ENCODE measurements at regions not wholly inside any gene's neighbourhood (a gene's known extent, or its start where the extent isn't known, plus 50 kb on each side); places are given as distances from the start of the nearest gene placed in this dataset.

DNA sequence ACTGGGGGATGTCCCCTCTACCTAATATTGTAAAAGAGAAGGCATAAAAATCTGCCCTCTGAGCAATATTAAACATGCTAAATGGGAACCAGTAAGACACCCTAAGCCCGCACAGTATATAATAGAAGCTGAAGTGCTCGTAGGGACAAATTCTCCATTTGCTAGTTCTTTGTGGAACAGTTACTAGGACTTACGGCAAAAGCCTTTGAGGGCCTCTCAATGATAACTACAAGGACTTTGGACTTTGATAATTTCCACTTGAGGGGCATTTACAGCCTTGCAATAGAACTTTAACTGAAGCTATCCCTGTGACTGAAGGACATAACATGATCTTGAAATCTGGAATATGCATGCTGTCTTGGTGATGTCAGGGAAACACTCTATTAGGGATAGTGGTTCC is 111.5 kb upstream of the IFNG-AS1 start (continued):
- TF ChIP-seq MXD1 (CRISPR knock-in tag; IDR thresholded peaks at IDR 0.05) = no peak

DNA sequence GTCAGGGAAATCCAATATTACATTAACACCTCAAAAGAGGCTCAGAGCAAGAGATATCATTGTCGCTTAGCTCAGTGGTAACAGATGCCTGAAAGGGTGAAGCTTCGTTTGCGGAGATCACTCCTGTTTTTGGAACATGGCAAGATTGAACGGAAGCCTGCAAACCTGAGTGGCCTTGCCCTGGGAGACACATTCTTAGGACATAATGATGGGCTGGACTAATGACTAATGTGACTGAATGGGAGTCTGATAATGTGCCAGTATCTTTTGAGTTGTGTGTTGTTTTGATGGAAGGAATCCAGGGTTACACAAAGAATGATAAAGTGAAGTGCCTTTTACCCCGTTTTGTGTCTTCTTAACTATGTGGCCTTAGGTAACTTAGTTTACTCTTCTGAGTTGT is 109.3 kb upstream of the IFNG-AS1 start:
- Histone ChIP-seq H2AFZ (ENCODE audit: low read length) (no peak overlapping the region), H3K4me1 (ENCODE audit: insufficient read depth, low read length) (no peaks in the 10 kb centered on the region), H3K36me3 (replicated peaks in 1 of 2; ENCODE audit: control insufficient read depth in 1 of 2, insufficient read depth in 2 of 2, low read length in 2 of 2) (no peaks in the 10 kb centered on the region), H3K9ac (ENCODE audit: insufficient read depth, low read depth, low read length) (no peak overlapping the region), H3K4me2 (ENCODE audit: low read depth, low read length) (no peak overlapping the region), H3K79me2 (ENCODE audit: insufficient read depth, low read length) (no peaks in the 10 kb centered on the region), H3K27me3 (ENCODE audit: control insufficient read depth in 1 of 2, insufficient read depth in 2 of 2, low read length in 2 of 2) (no peaks in the 10 kb centered on the region), H3K27ac (ENCODE audit: extremely low read length, insufficient read depth, low read length) (no peak overlapping the region), H4K20me1 (ENCODE audit: insufficient read depth, low read length) (no peaks in the 10 kb centered on the region), H3K4me3 (replicated peaks in 1 of 3; ENCODE audit: insufficient read depth in 1 of 3, low read depth in 2 of 3, low read length in 3 of 3) (no peak overlapping the region), H3K9me3 (ENCODE audit: low read length) (no peaks in the 10 kb centered on the region)
- ChIA-PET POLR2A (no interaction called here), CTCF (ENCODE audit: low intra/inter-chr PET ratio, low total read pairs) (no interaction called here)
- in situ Hi-C loops (cut with HindIII; ENCODE audit: extremely low pct_ligation_motif_present, low pct_unique_long_range_greater_than_20kb) (no loop called here), intact Hi-C loops (cut with micrococcal nuclease; ENCODE audit: unreplicated experiment) (no loop called here)
- ATAC-seq (no peak), FAIRE-seq (no peak), DNase-seq (ENCODE audit: low spot score) (no peak)
- BruUV-seq (replicated peaks) = no TSS peak
- TF ChIP-seq HHEX (CRISPR knock-in tag; IDR thresholded peaks at IDR 0.05) = no peak
- TF ChIP-seq CEBPG (CRISPR knock-in tag; IDR thresholded peaks at IDR 0.05) = no peak
- no peak for TF ChIP-seq DMAP1 (CRISPR knock-in tag; IDR thresholded peaks at IDR 0.05)
- no peak for TF ChIP-seq ARNTL (CRISPR knock-in tag; IDR thresholded peaks at IDR 0.05)
- TF ChIP-seq ARID4A (CRISPR knock-in tag; IDR thresholded peaks at IDR 0.05; ENCODE audit: borderline replicate concordance) = no peak
- TF ChIP-seq ZNF550 (CRISPR knock-in tag; IDR thresholded peaks at IDR 0.05; ENCODE audit: borderline replicate concordance) = no peak
- no peak for TF ChIP-seq ISX (CRISPR knock-in tag; conservative IDR thresholded peaks at IDR 0.05)
- no peak for TF ChIP-seq KLF6 (CRISPR knock-in tag; IDR thresholded peaks at IDR 0.05)
- TF ChIP-seq AHR (CRISPR knock-in tag; IDR thresholded peaks at IDR 0.05) = no peak
- TF ChIP-seq, protein P1, sequence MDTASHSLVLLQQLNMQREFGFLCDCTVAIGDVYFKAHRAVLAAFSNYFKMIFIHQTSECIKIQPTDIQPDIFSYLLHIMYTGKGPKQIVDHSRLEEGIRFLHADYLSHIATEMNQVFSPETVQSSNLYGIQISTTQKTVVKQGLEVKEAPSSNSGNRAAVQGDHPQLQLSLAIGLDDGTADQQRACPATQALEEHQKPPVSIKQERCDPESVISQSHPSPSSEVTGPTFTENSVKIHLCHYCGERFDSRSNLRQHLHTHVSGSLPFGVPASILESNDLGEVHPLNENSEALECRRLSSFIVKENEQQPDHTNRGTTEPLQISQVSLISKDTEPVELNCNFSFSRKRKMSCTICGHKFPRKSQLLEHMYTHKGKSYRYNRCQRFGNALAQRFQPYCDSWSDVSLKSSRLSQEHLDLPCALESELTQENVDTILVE (CRISPR knock-in tag; IDR thresholded peaks at IDR 0.05) = no peak
- TF ChIP-seq NFIB (CRISPR knock-in tag; IDR thresholded peaks at IDR 0.05; ENCODE audit: borderline replicate concordance) = no peak
- TF ChIP-seq ZNF501 (CRISPR knock-in tag; IDR thresholded peaks at IDR 0.05) = no peak
- TF ChIP-seq CENPX (CRISPR knock-in tag; IDR thresholded peaks at IDR 0.05) = no peak
- TF ChIP-seq, protein P2, sequence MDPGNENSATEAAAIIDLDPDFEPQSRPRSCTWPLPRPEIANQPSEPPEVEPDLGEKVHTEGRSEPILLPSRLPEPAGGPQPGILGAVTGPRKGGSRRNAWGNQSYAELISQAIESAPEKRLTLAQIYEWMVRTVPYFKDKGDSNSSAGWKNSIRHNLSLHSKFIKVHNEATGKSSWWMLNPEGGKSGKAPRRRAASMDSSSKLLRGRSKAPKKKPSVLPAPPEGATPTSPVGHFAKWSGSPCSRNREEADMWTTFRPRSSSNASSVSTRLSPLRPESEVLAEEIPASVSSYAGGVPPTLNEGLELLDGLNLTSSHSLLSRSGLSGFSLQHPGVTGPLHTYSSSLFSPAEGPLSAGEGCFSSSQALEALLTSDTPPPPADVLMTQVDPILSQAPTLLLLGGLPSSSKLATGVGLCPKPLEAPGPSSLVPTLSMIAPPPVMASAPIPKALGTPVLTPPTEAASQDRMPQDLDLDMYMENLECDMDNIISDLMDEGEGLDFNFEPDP (CRISPR knock-in tag; conservative IDR thresholded peaks at IDR 0.05) = no peak
- TF ChIP-seq, protein P3, sequence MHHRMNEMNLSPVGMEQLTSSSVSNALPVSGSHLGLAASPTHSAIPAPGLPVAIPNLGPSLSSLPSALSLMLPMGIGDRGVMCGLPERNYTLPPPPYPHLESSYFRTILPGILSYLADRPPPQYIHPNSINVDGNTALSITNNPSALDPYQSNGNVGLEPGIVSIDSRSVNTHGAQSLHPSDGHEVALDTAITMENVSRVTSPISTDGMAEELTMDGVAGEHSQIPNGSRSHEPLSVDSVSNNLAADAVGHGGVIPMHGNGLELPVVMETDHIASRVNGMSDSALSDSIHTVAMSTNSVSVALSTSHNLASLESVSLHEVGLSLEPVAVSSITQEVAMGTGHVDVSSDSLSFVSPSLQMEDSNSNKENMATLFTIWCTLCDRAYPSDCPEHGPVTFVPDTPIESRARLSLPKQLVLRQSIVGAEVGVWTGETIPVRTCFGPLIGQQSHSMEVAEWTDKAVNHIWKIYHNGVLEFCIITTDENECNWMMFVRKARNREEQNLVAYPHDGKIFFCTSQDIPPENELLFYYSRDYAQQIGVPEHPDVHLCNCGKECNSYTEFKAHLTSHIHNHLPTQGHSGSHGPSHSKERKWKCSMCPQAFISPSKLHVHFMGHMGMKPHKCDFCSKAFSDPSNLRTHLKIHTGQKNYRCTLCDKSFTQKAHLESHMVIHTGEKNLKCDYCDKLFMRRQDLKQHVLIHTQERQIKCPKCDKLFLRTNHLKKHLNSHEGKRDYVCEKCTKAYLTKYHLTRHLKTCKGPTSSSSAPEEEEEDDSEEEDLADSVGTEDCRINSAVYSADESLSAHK (CRISPR knock-in tag; IDR thresholded peaks at IDR 0.05; ENCODE audit: borderline replicate concordance) = no peak
- 30% methylated on average over 5 of the region's 5 CpGs for WGBS (ENCODE audit: low lambda C conversion rate)
